ENCODE measurements at regions not wholly inside any gene's neighbourhood (a gene's known extent, or its start where the extent isn't known, plus 50 kb on each side); places are given as distances from the start of the nearest gene placed in this dataset.

DNA sequence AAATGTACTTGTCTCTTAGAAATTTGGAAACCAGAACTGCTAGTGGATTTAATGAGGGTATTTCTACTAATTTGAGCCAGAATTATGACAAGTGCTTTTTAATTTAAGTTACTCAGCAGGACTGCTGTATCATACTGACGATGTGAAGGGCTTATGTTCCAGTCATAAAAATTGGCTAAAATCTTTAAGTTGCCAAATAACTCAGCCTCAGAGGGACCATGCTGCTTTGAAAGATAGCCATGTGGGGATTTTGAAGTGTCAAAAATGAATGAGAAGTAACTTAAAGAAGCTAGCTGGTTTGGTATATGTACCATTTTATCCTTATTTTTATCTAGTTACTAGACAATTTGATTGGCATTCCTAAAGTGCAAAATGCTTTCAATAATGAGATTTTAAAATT is 545.0 kb downstream of the DIPK2A start:
- TF ChIP-seq, protein P1, sequence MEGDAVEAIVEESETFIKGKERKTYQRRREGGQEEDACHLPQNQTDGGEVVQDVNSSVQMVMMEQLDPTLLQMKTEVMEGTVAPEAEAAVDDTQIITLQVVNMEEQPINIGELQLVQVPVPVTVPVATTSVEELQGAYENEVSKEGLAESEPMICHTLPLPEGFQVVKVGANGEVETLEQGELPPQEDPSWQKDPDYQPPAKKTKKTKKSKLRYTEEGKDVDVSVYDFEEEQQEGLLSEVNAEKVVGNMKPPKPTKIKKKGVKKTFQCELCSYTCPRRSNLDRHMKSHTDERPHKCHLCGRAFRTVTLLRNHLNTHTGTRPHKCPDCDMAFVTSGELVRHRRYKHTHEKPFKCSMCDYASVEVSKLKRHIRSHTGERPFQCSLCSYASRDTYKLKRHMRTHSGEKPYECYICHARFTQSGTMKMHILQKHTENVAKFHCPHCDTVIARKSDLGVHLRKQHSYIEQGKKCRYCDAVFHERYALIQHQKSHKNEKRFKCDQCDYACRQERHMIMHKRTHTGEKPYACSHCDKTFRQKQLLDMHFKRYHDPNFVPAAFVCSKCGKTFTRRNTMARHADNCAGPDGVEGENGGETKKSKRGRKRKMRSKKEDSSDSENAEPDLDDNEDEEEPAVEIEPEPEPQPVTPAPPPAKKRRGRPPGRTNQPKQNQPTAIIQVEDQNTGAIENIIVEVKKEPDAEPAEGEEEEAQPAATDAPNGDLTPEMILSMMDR (IDR thresholded peaks at IDR 0.05; ENCODE audit: insufficient read depth, low read depth, low read length), result no peak
- TF ChIP-seq EZH2 (IDR thresholded peaks at IDR 0.05; ENCODE audit: insufficient read depth, low read length), result no peak

Data from astrocyte (in vitro differentiated cells and primary cell).